ENCODE measurements at regions not wholly inside any gene's neighbourhood (a gene's known extent, or its start where the extent isn't known, plus 50 kb on each side); places are given as distances from the start of the nearest gene placed in this dataset.

DNA sequence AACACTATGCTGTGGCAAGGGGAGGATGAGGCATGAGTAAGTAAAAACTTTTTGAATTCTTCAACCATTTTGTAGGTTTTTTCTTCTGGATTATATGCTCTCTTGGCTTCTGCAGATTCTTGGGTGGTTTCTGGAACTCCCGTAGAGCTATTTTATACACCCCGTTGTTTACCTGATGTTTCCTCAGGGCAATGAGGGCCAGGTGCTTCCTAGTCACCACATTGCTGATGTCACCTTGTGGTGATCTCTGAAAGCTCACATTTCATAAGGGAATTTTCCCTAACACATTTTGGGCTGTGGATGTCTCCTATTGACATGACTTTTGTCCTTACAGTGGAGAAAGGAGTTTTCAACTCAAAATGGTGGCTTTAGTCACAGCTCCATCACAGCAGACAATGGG lies 356.6 kb downstream of the PLA2G4A start:
- TF ChIP-seq, protein P1, sequence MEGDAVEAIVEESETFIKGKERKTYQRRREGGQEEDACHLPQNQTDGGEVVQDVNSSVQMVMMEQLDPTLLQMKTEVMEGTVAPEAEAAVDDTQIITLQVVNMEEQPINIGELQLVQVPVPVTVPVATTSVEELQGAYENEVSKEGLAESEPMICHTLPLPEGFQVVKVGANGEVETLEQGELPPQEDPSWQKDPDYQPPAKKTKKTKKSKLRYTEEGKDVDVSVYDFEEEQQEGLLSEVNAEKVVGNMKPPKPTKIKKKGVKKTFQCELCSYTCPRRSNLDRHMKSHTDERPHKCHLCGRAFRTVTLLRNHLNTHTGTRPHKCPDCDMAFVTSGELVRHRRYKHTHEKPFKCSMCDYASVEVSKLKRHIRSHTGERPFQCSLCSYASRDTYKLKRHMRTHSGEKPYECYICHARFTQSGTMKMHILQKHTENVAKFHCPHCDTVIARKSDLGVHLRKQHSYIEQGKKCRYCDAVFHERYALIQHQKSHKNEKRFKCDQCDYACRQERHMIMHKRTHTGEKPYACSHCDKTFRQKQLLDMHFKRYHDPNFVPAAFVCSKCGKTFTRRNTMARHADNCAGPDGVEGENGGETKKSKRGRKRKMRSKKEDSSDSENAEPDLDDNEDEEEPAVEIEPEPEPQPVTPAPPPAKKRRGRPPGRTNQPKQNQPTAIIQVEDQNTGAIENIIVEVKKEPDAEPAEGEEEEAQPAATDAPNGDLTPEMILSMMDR (IDR thresholded peaks at IDR 0.05; ENCODE audit: low read depth, low read length), result no peak
- H3K4me3 ChIP-seq (ENCODE audit: low read depth, low read length), result no peak overlapping the region

DNA sequence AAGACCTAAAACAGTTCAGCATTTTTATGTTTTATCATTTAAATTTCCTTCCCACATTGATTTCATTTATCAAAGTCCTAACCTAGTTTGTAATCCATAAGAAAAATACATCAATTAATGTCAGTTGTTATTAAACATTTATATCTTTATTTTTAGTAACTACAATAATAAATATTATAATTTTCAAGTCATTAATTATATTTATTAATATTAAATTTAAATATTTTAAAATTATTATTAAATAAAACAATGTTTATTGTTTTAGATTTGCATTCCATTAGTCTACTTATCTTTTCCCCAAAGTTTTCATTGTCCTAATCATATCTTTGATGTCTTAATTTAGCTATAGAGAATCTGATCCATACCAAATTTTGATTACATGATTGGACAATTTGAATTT lies 368.9 kb downstream of the PLA2G4A start:
- TF ChIP-seq, protein P1 (IDR thresholded peaks at IDR 0.05; ENCODE audit: low read depth, low read length), result no peak

DNA sequence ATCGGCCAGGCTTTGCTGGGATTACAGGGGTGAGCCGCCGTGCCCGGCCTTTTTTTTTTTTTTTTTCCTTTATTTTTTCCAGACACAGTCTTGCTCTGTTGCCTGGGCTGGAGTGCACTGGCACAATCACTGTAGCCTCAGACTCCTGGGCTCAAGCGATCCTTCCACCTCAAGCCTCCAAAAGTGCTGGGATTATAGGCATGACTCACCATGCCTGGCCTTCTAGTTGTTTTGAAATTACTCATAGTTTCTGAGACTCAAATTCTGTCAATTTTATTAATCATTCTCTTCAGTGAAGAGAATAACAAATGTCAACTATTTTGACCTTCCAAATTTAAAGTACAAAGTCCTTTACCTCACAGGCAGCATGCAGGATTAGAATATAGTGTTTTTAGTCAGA lies 374.5 kb downstream of the PLA2G4A start:
- H3K4me3 ChIP-seq (ENCODE audit: low read depth, low read length), result no peak overlapping the region
- TF ChIP-seq, protein P1 (IDR thresholded peaks at IDR 0.05; ENCODE audit: low read depth, low read length), result no peak

More for the DNA sequence above, 368.9 kb downstream of the PLA2G4A start:
- no peak overlapping the region for H3K4me3 ChIP-seq (ENCODE audit: low read depth, low read length)

DNA sequence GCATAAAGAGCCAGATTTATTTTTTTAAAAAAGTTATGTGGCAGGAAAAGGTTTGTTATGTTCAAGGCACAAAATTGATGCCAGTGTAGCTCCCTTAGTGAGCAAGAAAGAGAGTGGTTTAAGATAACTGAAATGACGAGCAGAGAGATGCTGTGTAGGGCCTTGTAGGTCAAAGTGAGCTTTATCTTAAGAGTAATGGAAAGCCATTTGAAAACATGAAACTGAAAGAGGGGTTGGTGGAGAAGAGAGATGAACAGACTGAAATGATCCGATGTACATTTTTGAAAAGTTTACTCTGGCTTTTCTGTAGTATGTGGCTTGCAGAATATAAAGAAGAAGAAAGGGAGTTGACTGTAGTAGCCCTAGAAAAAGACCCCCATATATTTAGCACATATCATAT lies 383.6 kb downstream of the PLA2G4A start:
- H3K4me3 ChIP-seq (ENCODE audit: low read depth, low read length), result no peak overlapping the region
- TF ChIP-seq, protein P1 (IDR thresholded peaks at IDR 0.05; ENCODE audit: low read depth, low read length), result no peak

DNA sequence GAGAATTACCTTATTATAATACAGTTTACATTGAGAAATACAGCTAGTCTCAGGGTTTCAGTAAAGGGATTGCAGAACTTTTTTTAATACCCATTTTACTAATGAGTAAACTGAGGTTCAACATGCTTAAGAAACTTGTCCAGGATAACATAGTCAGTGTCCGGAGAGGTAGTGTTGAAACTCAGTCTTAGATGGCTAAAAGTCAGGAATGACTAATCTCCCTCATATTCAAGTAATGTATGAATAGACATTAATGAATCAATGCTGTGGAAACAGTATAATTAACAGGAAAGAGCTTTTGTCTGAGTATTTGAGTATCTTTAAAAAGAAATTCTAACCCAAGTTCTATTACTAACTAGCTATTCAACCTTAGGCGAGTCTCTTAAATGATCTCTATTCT lies 397.6 kb downstream of the PLA2G4A start:
- no peak overlapping the region for H3K4me3 ChIP-seq (ENCODE audit: low read depth, low read length)
- TF ChIP-seq, protein P1 (IDR thresholded peaks at IDR 0.05; ENCODE audit: low read depth, low read length), result no peak

DNA sequence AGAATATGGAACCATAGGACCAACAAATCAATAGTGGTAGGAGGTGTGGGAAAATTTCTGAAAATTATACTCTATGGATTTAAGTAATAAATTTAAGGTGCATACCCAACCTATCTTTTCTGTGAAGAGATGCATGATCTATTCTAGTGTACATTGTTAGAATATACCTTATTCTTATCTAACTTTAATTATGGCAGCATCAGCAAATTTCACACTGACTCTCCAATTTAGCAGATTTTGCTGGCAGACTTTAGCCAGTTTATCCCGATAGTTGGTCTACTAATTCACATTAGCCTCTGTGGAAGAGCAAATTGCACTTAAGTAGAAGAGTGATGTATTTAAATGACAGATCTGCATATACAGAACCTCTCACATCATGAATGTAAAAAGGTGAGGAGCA lies 400.0 kb downstream of the PLA2G4A start:
- H3K4me3 ChIP-seq (ENCODE audit: low read depth, low read length), result no peak overlapping the region
- TF ChIP-seq, protein P1 (IDR thresholded peaks at IDR 0.05; ENCODE audit: low read depth, low read length), result no peak

DNA sequence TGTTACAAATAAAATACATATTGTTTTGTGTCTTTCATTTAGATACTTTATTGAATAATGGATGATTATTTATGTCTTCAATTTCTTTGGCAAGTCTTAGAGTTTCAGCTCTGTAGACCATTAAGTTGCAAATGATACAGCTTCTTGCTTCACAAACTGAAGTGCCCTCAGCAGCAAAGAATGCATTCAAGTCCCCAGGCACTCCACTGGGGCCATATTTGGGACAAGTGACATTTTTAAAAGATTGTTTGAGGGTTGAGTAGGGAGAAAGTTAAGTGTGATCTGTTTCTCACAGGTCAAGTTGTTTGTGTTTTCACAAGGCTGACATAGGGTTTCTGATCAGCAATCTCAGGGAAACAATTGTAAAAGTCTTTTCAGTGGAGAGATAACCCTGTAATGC lies 400.7 kb downstream of the PLA2G4A start:
- TF ChIP-seq, protein P1 (IDR thresholded peaks at IDR 0.05; ENCODE audit: low read depth, low read length), result no peak
- no peak overlapping the region for H3K4me3 ChIP-seq (ENCODE audit: low read depth, low read length)

All from WI38 (cell line).